Caco-2 (cell line): ENCODE measurements at regions not wholly inside any gene's neighbourhood (a gene's known extent, or its start where the extent isn't known, plus 50 kb on each side); places are given as distances from the start of the nearest gene placed in this dataset.

Experiments
- BruUV-seq: library from RNA; stranded (reverse); fragments of 400-500 nt; replicated peaks from 2 replicates; lab custom pipeline; 2021; lab: Mats Ljungman, UMichigan
- CTCF ChIA-PET: fragments of 300-600 bp; sonication (Branson Sonifier 250); formaldehyde crosslinking; loops from one replicate; lab custom pipeline; 2022; ENCODE audit warnings: antibody characterized with exemption; lab: Charles Lee
- POLR2A ChIA-PET: fragments of 300-600 bp; sonication (Branson Sonifier 250); formaldehyde crosslinking; loops from one replicate; lab custom pipeline; 2022; ENCODE audit warnings: antibody characterized with exemption; lab: Charles Lee
- DNase-seq, 2 experiments: peaks; one replicate each; pipeline versions ENCODE4 v3.0.0 to v3.0.0-alpha.2; 2020 to 2022
- H3K27me3 ChIP-seq: replicated peaks from 2 replicates; pipeline ENCODE4 v1.6.0; 2011; ENCODE audit warnings: low read length; ENCODE audit not compliant: control insufficient read depth, insufficient read depth
- H3K36me3 ChIP-seq: 2 replicates; pipeline ENCODE4 v1.5.1; 2011; ENCODE audit warnings: low read length; ENCODE audit not compliant: control insufficient read depth, insufficient read depth
- H3K4me1 ChIP-seq: fragments of 250-450 bp; sonication (Bioruptor Pico); 2 replicates; pipeline ENCODE4 v1.5.1; 2020; ENCODE audit warnings: mild to moderate bottlenecking
- H3K4me3 ChIP-seq: 2 replicates; pipeline ENCODE4 v1.5.1; 2011; ENCODE audit warnings: low read depth, mild to moderate bottlenecking, control low read depth, low read length
- H3K9me3 ChIP-seq: fragments of 250-450 bp; sonication (Bioruptor Pico); 2 replicates; pipeline ENCODE4 v1.5.1; 2020; ENCODE audit warnings: mild to moderate bottlenecking, moderate library complexity
- H3K27ac Mint-ChIP-seq: one replicate; pipeline ENCODE4 v1.8.0; 2022; ENCODE audit warnings: mixed read lengths; ENCODE audit not compliant: unreplicated experiment
- H3K27me3 Mint-ChIP-seq: one replicate; pipeline ENCODE4 v1.8.0; 2022; ENCODE audit warnings: mixed read lengths; ENCODE audit not compliant: insufficient read depth, unreplicated experiment
- H3K36me3 Mint-ChIP-seq: one replicate; pipeline ENCODE4 v1.8.0; 2022; ENCODE audit warnings: mild to moderate bottlenecking, mixed read lengths; ENCODE audit not compliant: insufficient read depth, unreplicated experiment
- H3K4me1 Mint-ChIP-seq: one replicate; pipeline ENCODE4 v1.8.0; 2022; ENCODE audit warnings: low read depth, mixed read lengths; ENCODE audit not compliant: unreplicated experiment
- H3K4me3 Mint-ChIP-seq: one replicate; pipeline ENCODE4 v1.8.0; 2022; ENCODE audit warnings: mild to moderate bottlenecking, moderate library complexity, mixed read lengths; ENCODE audit not compliant: unreplicated experiment
- H3K9me3 Mint-ChIP-seq: one replicate; pipeline ENCODE4 v1.8.0; 2022; ENCODE audit warnings: mixed read lengths; ENCODE audit not compliant: unreplicated experiment
- CTCF ChIP-seq, 2 experiments: fragments of 200-600 bp in 1 of 2; IDR thresholded peaks; 1 replicate in 1 of 2; 2 replicates in 1 of 2; pipeline versions ENCODE4 v1.5.1 to v1.8.0; 2011 to 2022; ENCODE audit warnings: antibody characterized with exemption in 1 of 2, control low read depth in 1 of 2, inconsistent platforms in 1 of 2, low read depth in 1 of 2, low read length in 1 of 2, mild to moderate bottlenecking in 1 of 2, moderate library complexity in 1 of 2; ENCODE audit not compliant: insufficient read depth in 1 of 2, severe bottlenecking in 1 of 2, unreplicated experiment in 1 of 2
- intact Hi-C: fragments of 100-400 bp; cut with micrococcal nuclease; formaldehyde crosslinking; loops from one replicate; pipeline ENCODE4 v1.10.0; 2022; ENCODE audit not compliant: unreplicated experiment

- CTCF ChIA-PET = no interaction called here
- H3K9me3 Mint-ChIP-seq = no peaks in the 10 kb centered on the region
- H3K4me3 Mint-ChIP-seq = no peak overlapping the region
- no peaks in the 10 kb centered on the region for H3K36me3 ChIP-seq
- intact Hi-C loops = no loop called here
- no peaks in the 10 kb centered on the region for H3K9me3 ChIP-seq
- POLR2A ChIA-PET = no interaction called here
- no peaks in the 10 kb centered on the region for H3K27me3 Mint-ChIP-seq
- BruUV-seq = no TSS peak
- no peak overlapping the region for H3K4me3 ChIP-seq
- no peak for DNase-seq
- H3K4me1 Mint-ChIP-seq = no peaks in the 10 kb centered on the region
- H3K27me3 ChIP-seq = no peaks in the 10 kb centered on the region
- no peaks in the 10 kb centered on the region for H3K36me3 Mint-ChIP-seq
- H3K27ac Mint-ChIP-seq = no peak overlapping the region
- no peak for TF ChIP-seq CTCF (IDR thresholded peaks at IDR 0.05; ENCODE audit: insufficient read depth in 1 of 2, low read depth in 1 of 2, low read length in 1 of 2, severe bottlenecking in 1 of 2, unreplicated experiment in 1 of 2)
- H3K4me1 ChIP-seq = no peaks in the 10 kb centered on the region
Observed at GRCh38 chr6:93624408-93624807, 205.0 kb upstream of the EPHA7 start.

GRCh38 chr6:93621442-93621841, 202.1 kb upstream of the EPHA7 start:
- TF ChIP-seq CTCF (IDR thresholded peaks at IDR 0.05; ENCODE audit: insufficient read depth in 1 of 2, low read depth in 1 of 2, low read length in 1 of 2, severe bottlenecking in 1 of 2, unreplicated experiment in 1 of 2) = no peak
- POLR2A ChIA-PET = no interaction called here
- no peaks in the 10 kb centered on the region for H3K27me3 ChIP-seq
- intact Hi-C loops = no loop called here
- BruUV-seq = no TSS peak
- DNase-seq = no peak
- no peaks in the 10 kb centered on the region for H3K9me3 Mint-ChIP-seq
- H3K4me1 Mint-ChIP-seq = no peaks in the 10 kb centered on the region
- no peaks in the 10 kb centered on the region for H3K9me3 ChIP-seq
- no peak overlapping the region for H3K27ac Mint-ChIP-seq
- no peaks in the 10 kb centered on the region for H3K4me1 ChIP-seq
- H3K27me3 Mint-ChIP-seq = no peaks in the 10 kb centered on the region
- no peak overlapping the region for H3K4me3 ChIP-seq
- H3K36me3 Mint-ChIP-seq = no peaks in the 10 kb centered on the region
- H3K36me3 ChIP-seq = no peaks in the 10 kb centered on the region
- CTCF ChIA-PET = no interaction called here
- H3K4me3 Mint-ChIP-seq = no peak overlapping the region

GRCh38 chr6:93604951-93605350, 185.6 kb upstream of the EPHA7 start:
- Mint-ChIP-seq H3K27me3 (no peaks in the 10 kb centered on the region), H3K4me1 (no peaks in the 10 kb centered on the region), H3K4me3 (no peak overlapping the region), H3K27ac (no peak overlapping the region), H3K9me3 (no peaks in the 10 kb centered on the region), H3K36me3 (no peaks in the 10 kb centered on the region)
- DNase-seq = no peak
- Histone ChIP-seq H3K9me3 (no peaks in the 10 kb centered on the region), H3K4me1 (no peaks in the 10 kb centered on the region), H3K27me3 (no peaks in the 10 kb centered on the region), H3K4me3 (no peak overlapping the region), H3K36me3 (no peaks in the 10 kb centered on the region)
- ChIA-PET POLR2A (no interaction called here), CTCF (no interaction called here)
- no TSS peak for BruUV-seq
- intact Hi-C loops = no loop called here
- no peak for TF ChIP-seq CTCF (IDR thresholded peaks at IDR 0.05; ENCODE audit: insufficient read depth in 1 of 2, low read depth in 1 of 2, low read length in 1 of 2, severe bottlenecking in 1 of 2, unreplicated experiment in 1 of 2)
